ENCODE measurements at regions not wholly inside any gene's neighbourhood (a gene's known extent, or its start where the extent isn't known, plus 50 kb on each side); places are given as distances from the start of the nearest gene placed in this dataset.

GRCh38 chr7:9761224-9761623 lies 1212.4 kb upstream of the PHF14 start:
- no peak overlapping the region for H3K27ac ChIP-seq (ENCODE audit: low read length)

GRCh38 chr7:9776900-9777299 lies 1196.8 kb upstream of the PHF14 start:
- DNase-seq = no peak
- Histone ChIP-seq H3K9ac (ENCODE audit: low read length) (no peak overlapping the region), H3K79me2 (ENCODE audit: low read length) (no peaks in the 10 kb centered on the region), H3K27ac (ENCODE audit: low read length) (no peak overlapping the region), H4K20me1 (ENCODE audit: insufficient read depth, low read depth, low read length) (no peaks in the 10 kb centered on the region), H3K4me3 (ENCODE audit: low read length) (no peak overlapping the region), H2AFZ (ENCODE audit: low read length) (no peak overlapping the region), H3K27me3 (ENCODE audit: low read length) (no peaks in the 10 kb centered on the region), H3K4me1 (ENCODE audit: low read length) (no peaks in the 10 kb centered on the region), H3K4me2 (ENCODE audit: low read depth, low read length, poor library complexity, severe bottlenecking) (no peak overlapping the region), H3K36me3 (ENCODE audit: insufficient read depth, low read length) (no peaks in the 10 kb centered on the region), H3K9me3 (ENCODE audit: low read length) (peaks cover 17% of the 10 kb centered on the region), H3K9me2 (replicated peaks; ENCODE audit: insufficient read depth, low read length) (no peaks in the 10 kb centered on the region)

More at GRCh38 chr7:9761224-9761623, 1212.4 kb upstream of the PHF14 start:
- Histone ChIP-seq H2AFZ (ENCODE audit: low read length) (no peak overlapping the region; the same call in 1 of the 2 replicates), H3K4me2 (ENCODE audit: low read depth, low read length, poor library complexity, severe bottlenecking) (no peak overlapping the region), H3K9ac (ENCODE audit: low read length) (no peak overlapping the region), H3K27me3 (ENCODE audit: low read length) (no peaks in the 10 kb centered on the region), H3K9me2 (replicated peaks; ENCODE audit: insufficient read depth, low read length) (no peaks in the 10 kb centered on the region), H4K20me1 (ENCODE audit: insufficient read depth, low read depth, low read length) (no peaks in the 10 kb centered on the region), H3K79me2 (ENCODE audit: low read length) (no peaks in the 10 kb centered on the region), H3K36me3 (ENCODE audit: insufficient read depth, low read length) (no peaks in the 10 kb centered on the region), H3K4me3 (ENCODE audit: low read length) (no peak overlapping the region), H3K9me3 (ENCODE audit: low read length) (peaks cover 15% of the 10 kb centered on the region), H3K4me1 (ENCODE audit: low read length) (no peaks in the 10 kb centered on the region)
- DNase-seq = no peak

GRCh38 chr7:9778367-9778766 lies 1195.3 kb upstream of the PHF14 start:
- Histone ChIP-seq H3K9me3 (ENCODE audit: low read length) (peaks cover 17% of the 10 kb centered on the region), H3K4me3 (ENCODE audit: low read length) (no peak overlapping the region), H3K27me3 (ENCODE audit: low read length) (no peaks in the 10 kb centered on the region), H3K9me2 (replicated peaks; ENCODE audit: insufficient read depth, low read length) (no peaks in the 10 kb centered on the region), H4K20me1 (ENCODE audit: insufficient read depth, low read depth, low read length) (no peaks in the 10 kb centered on the region), H2AFZ (ENCODE audit: low read length) (no peak overlapping the region), H3K79me2 (ENCODE audit: low read length) (no peaks in the 10 kb centered on the region), H3K4me1 (ENCODE audit: low read length) (no peaks in the 10 kb centered on the region), H3K9ac (ENCODE audit: low read length) (no peak overlapping the region), H3K36me3 (ENCODE audit: insufficient read depth, low read length) (no peaks in the 10 kb centered on the region), H3K4me2 (ENCODE audit: low read depth, low read length, poor library complexity, severe bottlenecking) (no peak overlapping the region), H3K27ac (ENCODE audit: low read length) (no peak overlapping the region)
- DNase-seq = no peak

- H3K9me2 ChIP-seq (replicated peaks; ENCODE audit: insufficient read depth, low read length) = no peaks in the 10 kb centered on the region
- H2AFZ ChIP-seq (ENCODE audit: low read length) = no peak overlapping the region
- no peaks in the 10 kb centered on the region for H3K36me3 ChIP-seq (ENCODE audit: insufficient read depth, low read length)
- no peaks in the 10 kb centered on the region for H4K20me1 ChIP-seq (ENCODE audit: insufficient read depth, low read depth, low read length)
- DNase-seq = no peak
- H3K9me3 ChIP-seq (ENCODE audit: low read length) = peaks cover 15% of the 10 kb centered on the region
- no peak overlapping the region for H3K4me3 ChIP-seq (ENCODE audit: low read length)
- no peaks in the 10 kb centered on the region for H3K27me3 ChIP-seq (ENCODE audit: low read length)
- no peak overlapping the region for H3K9ac ChIP-seq (ENCODE audit: low read length)
- no peak overlapping the region for H3K27ac ChIP-seq (ENCODE audit: low read length)
- H3K79me2 ChIP-seq (ENCODE audit: low read length) = no peaks in the 10 kb centered on the region
- H3K4me2 ChIP-seq (ENCODE audit: low read depth, low read length, poor library complexity, severe bottlenecking) = no peak overlapping the region
- no peaks in the 10 kb centered on the region for H3K4me1 ChIP-seq (ENCODE audit: low read length)
Observed at GRCh38 chr7:9781710-9782109, 1192.0 kb upstream of the PHF14 start.

GRCh38 chr7:9782275-9782674 lies 1191.4 kb upstream of the PHF14 start:
- no peaks in the 10 kb centered on the region for H3K4me1 ChIP-seq (ENCODE audit: low read length)
- no peaks in the 10 kb centered on the region for H4K20me1 ChIP-seq (ENCODE audit: insufficient read depth, low read depth, low read length)
- no peaks in the 10 kb centered on the region for H3K27me3 ChIP-seq (ENCODE audit: low read length)
- no peak overlapping the region for H2AFZ ChIP-seq (ENCODE audit: low read length)
- peaks cover 10% of the 10 kb centered on the region for H3K9me3 ChIP-seq (ENCODE audit: low read length)
- no peak overlapping the region for H3K27ac ChIP-seq (ENCODE audit: low read length)
- no peaks in the 10 kb centered on the region for H3K36me3 ChIP-seq (ENCODE audit: insufficient read depth, low read length)
- no peaks in the 10 kb centered on the region for H3K79me2 ChIP-seq (ENCODE audit: low read length)
- DNase-seq = no peak
- H3K4me2 ChIP-seq (ENCODE audit: low read depth, low read length, poor library complexity, severe bottlenecking) = no peak overlapping the region
- H3K9ac ChIP-seq (ENCODE audit: low read length) = no peak overlapping the region
- no peak overlapping the region for H3K4me3 ChIP-seq (ENCODE audit: low read length)
- H3K9me2 ChIP-seq (replicated peaks; ENCODE audit: insufficient read depth, low read length) = no peaks in the 10 kb centered on the region

- Histone ChIP-seq H3K36me3 (ENCODE audit: insufficient read depth, low read length) (no peaks in the 10 kb centered on the region), H3K27me3 (ENCODE audit: low read length) (no peaks in the 10 kb centered on the region), H3K79me2 (ENCODE audit: low read length) (no peaks in the 10 kb centered on the region), H3K27ac (ENCODE audit: low read length) (no peak overlapping the region), H3K4me3 (ENCODE audit: low read length) (no peak overlapping the region), H3K9ac (ENCODE audit: low read length) (no peak overlapping the region), H4K20me1 (ENCODE audit: insufficient read depth, low read depth, low read length) (no peaks in the 10 kb centered on the region), H2AFZ (ENCODE audit: low read length) (no peak overlapping the region), H3K9me2 (replicated peaks; ENCODE audit: insufficient read depth, low read length) (no peaks in the 10 kb centered on the region), H3K4me2 (ENCODE audit: low read depth, low read length, poor library complexity, severe bottlenecking) (no peak overlapping the region), H3K9me3 (ENCODE audit: low read length) (peaks cover 6% of the 10 kb centered on the region; the same call in 1 of the 2 replicates), H3K4me1 (ENCODE audit: low read length) (no peaks in the 10 kb centered on the region)
- no peak for DNase-seq
Observed at GRCh38 chr7:9785211-9785610, 1188.5 kb upstream of the PHF14 start.

GRCh38 chr7:9796241-9796640 lies 1177.4 kb upstream of the PHF14 start:
- Histone ChIP-seq H4K20me1 (ENCODE audit: insufficient read depth, low read depth, low read length) (no peaks in the 10 kb centered on the region), H3K27me3 (ENCODE audit: low read length) (no peaks in the 10 kb centered on the region), H3K9me3 (ENCODE audit: low read length) (peaks cover 19% of the 10 kb centered on the region), H3K4me1 (ENCODE audit: low read length) (no peaks in the 10 kb centered on the region), H3K36me3 (ENCODE audit: insufficient read depth, low read length) (no peaks in the 10 kb centered on the region), H3K79me2 (ENCODE audit: low read length) (no peaks in the 10 kb centered on the region), H3K4me3 (ENCODE audit: low read length) (no peak overlapping the region), H3K9ac (ENCODE audit: low read length) (no peak overlapping the region), H3K4me2 (ENCODE audit: low read depth, low read length, poor library complexity, severe bottlenecking) (no peak overlapping the region), H3K27ac (ENCODE audit: low read length) (no peak overlapping the region), H3K9me2 (replicated peaks; ENCODE audit: insufficient read depth, low read length) (no peaks in the 10 kb centered on the region), H2AFZ (ENCODE audit: low read length) (no peak overlapping the region)
- no peak for DNase-seq

GRCh38 chr7:9822458-9823290 lies 1151.0 kb upstream of the PHF14 start:
- Histone ChIP-seq H3K4me3 (ENCODE audit: low read length) (no peak overlapping the region), H3K27me3 (ENCODE audit: low read length) (no peaks in the 10 kb centered on the region), H3K4me2 (ENCODE audit: low read depth, low read length, poor library complexity, severe bottlenecking) (no peak overlapping the region), H3K9me2 (replicated peaks; ENCODE audit: insufficient read depth, low read length) (no peaks in the 10 kb centered on the region), H3K36me3 (ENCODE audit: insufficient read depth, low read length) (no peaks in the 10 kb centered on the region), H4K20me1 (ENCODE audit: insufficient read depth, low read depth, low read length) (no peaks in the 10 kb centered on the region), H3K9me3 (ENCODE audit: low read length) (no peaks in the 10 kb centered on the region; the same call in 1 of the 2 replicates), H3K4me1 (ENCODE audit: low read length) (no peaks in the 10 kb centered on the region), H3K27ac (ENCODE audit: low read length) (no peak overlapping the region), H3K79me2 (ENCODE audit: low read length) (no peaks in the 10 kb centered on the region), H3K9ac (ENCODE audit: low read length) (no peak overlapping the region), H2AFZ (ENCODE audit: low read length) (no peak overlapping the region)
- no peak for DNase-seq

Measured in Karpas-422 (cell line).